ENCODE measurements at regions not wholly inside any gene's neighbourhood (a gene's known extent, or its start where the extent isn't known, plus 50 kb on each side); places are given as distances from the start of the nearest gene placed in this dataset.
"Not testable (repeated sequence)": the region's sequence is repeated elsewhere in the genome, so short reads cannot be mapped to it uniquely, and the experiment has no call there.

- DNase-seq (ENCODE audit: extremely low read depth, low read depth, low spot score): no peak
Observed at GRCh38 chr13:85610024-85610423, 189.2 kb downstream of the SLITRK6 start.

DNA sequence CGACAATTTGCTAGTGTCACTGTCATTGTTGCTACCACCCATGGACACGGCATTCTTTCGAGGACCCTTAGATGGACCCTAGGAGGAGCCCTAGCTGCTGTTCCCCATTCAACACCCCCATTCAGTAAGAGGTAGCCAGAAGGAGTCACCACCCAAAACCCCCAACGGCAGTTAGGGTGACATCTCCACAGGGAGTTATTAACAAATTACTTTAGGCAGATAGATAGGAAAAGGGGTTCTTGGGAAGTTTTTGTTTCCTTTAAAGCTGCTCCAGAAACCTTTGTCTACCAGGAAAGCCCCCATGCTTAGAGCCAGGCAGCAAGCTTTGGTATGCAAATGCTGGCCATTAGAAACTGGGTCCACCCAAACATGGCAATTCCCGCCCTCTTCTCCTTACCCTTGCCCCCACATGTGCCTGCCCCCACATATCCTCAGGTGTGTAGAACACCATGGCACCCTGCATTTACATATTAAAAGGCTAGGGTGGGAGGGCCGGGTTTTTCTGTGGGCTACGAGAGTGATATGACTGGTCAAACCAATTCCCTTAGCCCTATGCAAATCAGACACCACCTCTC is 190.9 kb downstream of the SLITRK6 start:
- DNase-seq (ENCODE audit: extremely low read depth, low read depth, low spot score): no peak

DNA sequence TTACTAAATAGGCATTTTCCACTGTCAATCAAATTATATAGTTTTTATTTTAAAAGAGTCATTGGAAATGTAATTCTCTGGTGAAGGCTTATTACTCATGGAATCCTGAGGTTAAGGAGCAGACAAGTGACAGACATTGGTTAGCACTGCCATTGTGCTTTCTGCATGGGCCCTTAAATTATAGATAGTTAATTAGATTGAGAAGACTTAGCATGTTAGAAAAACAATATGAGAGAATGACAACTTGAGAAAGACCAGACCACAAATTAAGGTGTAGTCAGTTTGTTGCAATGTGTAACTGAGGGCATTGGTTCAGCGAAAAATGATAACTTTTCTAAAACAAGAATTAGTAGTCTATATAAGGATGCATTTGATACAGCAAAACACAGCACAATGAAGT is 195.5 kb downstream of the SLITRK6 start:
- no peak for DNase-seq (ENCODE audit: extremely low read depth, low read depth, low spot score)

DNA sequence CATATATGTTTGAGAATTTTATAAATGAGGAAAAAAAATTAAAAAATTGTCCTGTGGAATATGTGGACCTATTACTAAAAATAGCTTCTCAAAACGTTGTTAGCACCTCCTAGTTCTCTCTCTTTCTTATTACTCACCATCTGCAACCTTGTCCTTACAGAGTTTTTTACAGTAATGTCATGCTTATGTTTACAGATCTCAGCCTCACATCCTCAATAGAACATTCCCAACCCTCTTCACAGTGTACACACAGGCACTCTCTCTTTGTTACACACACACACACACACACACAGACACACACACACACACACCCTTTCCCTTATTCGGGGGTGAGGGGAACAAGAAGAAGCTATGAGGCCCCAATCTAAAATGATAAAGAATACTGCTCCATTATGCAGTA is 197.7 kb downstream of the SLITRK6 start:
- DNase-seq (ENCODE audit: extremely low read depth, low read depth, low spot score): no peak

GRCh38 chr13:85597790-85598500 is 201.3 kb downstream of the SLITRK6 start:
- no peak for DNase-seq (ENCODE audit: extremely low read depth, low read depth, low spot score)

- DNase-seq (ENCODE audit: extremely low read depth, low read depth, low spot score): no peak
Observed at GRCh38 chr13:85592211-85592610, 207.0 kb downstream of the SLITRK6 start.

- no peak for DNase-seq (ENCODE audit: extremely low read depth, low read depth, low spot score)
Observed at GRCh38 chr13:85590231-85590931, 208.8 kb downstream of the SLITRK6 start.

DNA sequence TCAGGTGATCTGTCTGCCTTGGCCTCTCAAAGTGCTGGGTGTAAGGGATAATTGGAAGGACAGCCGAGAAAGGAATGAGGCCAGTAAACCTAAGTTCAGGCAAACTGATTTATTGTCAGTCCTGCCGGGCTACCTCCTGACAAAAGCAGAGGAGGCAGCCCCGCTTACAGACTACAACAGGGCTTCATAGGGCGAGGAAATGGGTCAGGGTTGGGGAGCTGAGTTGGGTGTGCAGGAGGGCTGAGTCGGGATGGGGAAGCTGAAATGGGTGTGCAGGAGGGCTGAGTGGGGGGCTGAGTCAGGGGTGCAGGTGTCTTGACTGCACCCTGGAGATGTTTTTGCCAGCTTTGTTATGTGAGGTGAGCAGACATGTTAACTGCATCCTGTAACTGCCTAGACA is 210.2 kb downstream of the SLITRK6 start:
- no peak for DNase-seq (ENCODE audit: extremely low read depth, low read depth, low spot score)

DNA sequence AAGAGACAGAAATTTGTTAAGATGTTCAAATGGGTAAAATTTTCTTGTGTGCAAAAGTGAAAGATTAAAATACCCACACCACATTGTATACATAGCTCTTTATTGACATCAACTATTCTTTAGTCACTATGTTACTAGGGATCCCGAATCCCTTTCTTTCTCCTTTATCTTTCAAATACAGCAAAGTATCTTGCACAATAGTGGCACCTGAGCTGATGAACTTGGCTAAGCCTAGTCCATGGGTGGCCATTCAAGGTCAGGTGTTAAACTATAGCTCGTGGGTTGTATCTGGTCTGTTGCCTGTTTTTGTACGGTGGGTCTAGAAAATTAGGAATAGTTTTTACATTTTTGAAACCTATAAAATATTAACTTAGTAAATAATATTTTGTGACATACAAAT is 210.9 kb downstream of the SLITRK6 start:
- DNase-seq (ENCODE audit: extremely low read depth, low read depth, low spot score): no peak

- DNase-seq (ENCODE audit: extremely low read depth, low read depth, low spot score): no peak
Observed at GRCh38 chr13:85586856-85587255, 212.4 kb downstream of the SLITRK6 start.

GRCh38 chr13:85586422-85586831 is 212.8 kb downstream of the SLITRK6 start:
- no peak for DNase-seq (ENCODE audit: extremely low read depth, low read depth, low spot score)

- no peak for DNase-seq (ENCODE audit: extremely low read depth, low read depth, low spot score)
Observed at GRCh38 chr13:85582890-85583289, 216.3 kb downstream of the SLITRK6 start.

GRCh38 chr13:85575110-85575509 is 224.1 kb downstream of the SLITRK6 start:
- no peak for DNase-seq (ENCODE audit: extremely low read depth, low read depth, low spot score)

DNA sequence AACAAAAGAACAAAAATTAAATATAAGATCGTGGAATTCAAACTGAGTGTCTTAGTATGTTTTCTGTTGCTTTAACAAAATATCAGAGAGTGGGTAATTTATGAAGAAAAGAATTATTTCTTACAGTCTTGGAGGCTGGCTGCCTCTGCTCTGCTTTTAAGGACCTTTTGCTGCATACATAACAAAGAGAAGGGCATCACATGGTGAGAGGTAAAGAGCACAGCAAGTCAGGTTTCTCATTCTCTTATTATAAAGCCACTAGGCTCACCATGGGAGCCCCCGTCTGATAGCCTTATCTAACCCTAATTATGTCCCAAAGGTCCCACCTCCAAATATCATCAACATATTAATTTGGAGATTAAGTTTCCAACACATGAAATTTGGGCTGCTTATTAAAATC is 231.3 kb downstream of the SLITRK6 start:
- DNase-seq (ENCODE audit: extremely low read depth, low read depth, low spot score): no peak

- DNase-seq (ENCODE audit: extremely low read depth, low read depth, low spot score): no peak
Observed at GRCh38 chr13:85565652-85566051, 233.6 kb downstream of the SLITRK6 start.

GRCh38 chr13:85564598-85564997 is 234.6 kb downstream of the SLITRK6 start:
- DNase-seq (ENCODE audit: extremely low read depth, low read depth, low spot score): no peak

DNA sequence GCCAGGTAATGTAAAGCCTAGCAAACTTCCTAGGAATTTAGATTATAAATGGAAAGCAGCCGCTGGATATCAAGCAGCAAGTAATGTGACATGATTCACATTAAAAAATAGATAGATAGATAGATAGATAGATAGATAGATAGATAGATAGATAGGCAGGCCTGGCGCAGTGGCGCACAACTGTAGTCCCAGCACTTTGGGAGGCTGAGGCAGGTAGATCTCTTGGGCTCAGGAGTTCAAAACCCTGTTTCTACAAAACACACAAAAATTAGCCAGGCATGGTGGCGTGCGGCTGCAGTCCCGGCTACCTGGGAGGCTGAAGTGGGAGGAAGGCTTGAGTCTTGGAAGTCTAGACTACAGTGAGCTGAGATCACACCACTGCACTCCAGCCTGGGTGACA is 236.9 kb downstream of the SLITRK6 start:
- no peak for DNase-seq (ENCODE audit: extremely low read depth, low read depth, low spot score)

DNA sequence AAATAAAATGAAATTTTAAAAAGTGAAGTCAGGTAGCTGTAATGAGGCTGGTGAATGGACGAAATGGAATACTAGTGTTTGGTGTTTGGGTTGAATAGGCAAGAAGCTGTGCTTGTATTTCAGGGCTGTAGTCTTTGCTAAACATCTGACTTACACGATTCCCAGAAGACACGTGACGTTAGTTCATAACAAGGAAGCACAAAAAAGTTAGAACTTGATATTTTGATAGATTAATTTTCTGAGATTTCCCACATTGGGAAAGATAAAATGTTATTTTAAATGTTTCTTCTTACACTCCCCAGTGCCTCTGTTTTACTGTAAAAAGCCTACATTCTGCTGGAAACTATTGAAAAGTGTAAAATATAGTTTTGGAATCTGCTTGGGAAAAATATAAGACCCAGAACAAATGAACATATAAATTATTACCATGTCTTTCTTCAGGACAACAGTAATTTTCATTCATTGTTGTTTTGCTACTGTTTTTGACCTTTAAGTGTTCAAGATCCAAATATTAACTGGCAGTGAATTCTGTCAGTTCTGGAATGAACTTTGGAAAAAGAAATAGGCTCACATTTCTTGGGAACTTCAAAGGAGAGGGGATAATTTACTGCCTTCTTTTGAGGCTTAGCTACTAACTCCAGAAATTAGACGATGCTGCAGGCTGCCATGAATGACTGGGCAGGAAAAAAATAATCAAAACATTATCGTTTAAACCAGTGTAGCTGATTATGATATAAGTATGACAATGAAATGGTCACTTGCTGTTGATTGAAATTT is 241.3 kb downstream of the SLITRK6 start:
- DNase-seq (ENCODE audit: extremely low read depth, low read depth, low spot score): no peak

- DNase-seq (ENCODE audit: extremely low read depth, low read depth, low spot score): no peak
Observed at GRCh38 chr13:85551012-85551411, 248.2 kb downstream of the SLITRK6 start.

GRCh38 chr13:85549819-85550218 is 249.4 kb downstream of the SLITRK6 start:
- DNase-seq (ENCODE audit: extremely low read depth, low read depth, low spot score): no peak

- not testable (repeated sequence) for DNase-seq (ENCODE audit: extremely low read depth, low read depth, low spot score)
Observed at GRCh38 chr13:85548845-85549244, 250.4 kb downstream of the SLITRK6 start.
